ENCODE measurements at regions not wholly inside any gene's neighbourhood (a gene's known extent, or its start where the extent isn't known, plus 50 kb on each side); places are given as distances from the start of the nearest gene placed in this dataset.

DNA sequence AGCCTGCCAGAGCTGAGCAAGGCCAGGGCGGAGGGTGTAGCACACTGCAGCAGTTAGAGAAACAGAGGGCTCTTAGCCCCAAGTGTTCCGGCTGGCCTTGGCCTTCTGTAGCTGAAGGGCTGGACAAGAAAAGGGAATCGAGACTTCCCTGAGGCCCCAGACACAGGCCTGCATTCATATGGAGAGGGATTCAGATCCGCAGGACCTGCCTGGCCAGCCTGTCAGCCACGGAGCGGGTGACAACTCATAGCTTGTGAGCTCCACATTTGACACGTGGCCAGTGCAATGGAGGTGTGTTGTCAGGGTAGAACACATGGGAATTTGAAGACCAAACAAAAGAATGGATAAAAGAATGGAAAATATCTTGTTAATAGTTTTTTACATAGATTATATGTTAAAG lies 182.2 kb upstream of the GSC start:
- H3K79me2 ChIP-seq (ENCODE audit: insufficient read depth, low read length) = no peaks in the 10 kb centered on the region
- no peaks in the 10 kb centered on the region for H3K23me2 ChIP-seq (ENCODE audit: insufficient read length, low read depth, low read length, poor library complexity, severe bottlenecking)
- no peak overlapping the region for H4K91ac ChIP-seq (ENCODE audit: insufficient read length, low read depth, low read length)
- H3K36me3 Mint-ChIP-seq (ENCODE audit: insufficient read depth in 1 of 3, low read depth in 3 of 3) = no peaks in the 10 kb centered on the region
- no peak overlapping the region for H2BK20ac ChIP-seq (ENCODE audit: low read depth, low read length, poor library complexity, severe bottlenecking)
- peaks cover 5 to 8% of the 10 kb centered on the region in 2 experiments; a peak in 4 of 5 replicates for H3K9me3 Mint-ChIP-seq
- H2BK15ac ChIP-seq (ENCODE audit: low read depth, low read length) = no peak overlapping the region
- no peaks in the 10 kb centered on the region for H3K9me3 ChIP-seq (ENCODE audit: control insufficient read depth, low read depth, low read length)
- H3K23ac ChIP-seq (ENCODE audit: insufficient read length, low read depth, low read length) = no peak overlapping the region
- H3K9ac ChIP-seq (ENCODE audit: extremely low read depth, insufficient read length, low read length) = no peak overlapping the region
- no peak overlapping the region for H3K18ac ChIP-seq (ENCODE audit: insufficient read length, low read depth, low read length)
- DNase-seq = no peak
- no peaks in the 10 kb centered on the region for H3K4me1 ChIP-seq (ENCODE audit: insufficient read depth, low read length)
- no peak overlapping the region for H3K27ac ChIP-seq (ENCODE audit: insufficient read length, low read depth, low read length)
- peaks cover 13% of the 10 kb centered on the region for H3K27me3 Mint-ChIP-seq (ENCODE audit: low read depth)
- no peak overlapping the region for H2BK120ac ChIP-seq (ENCODE audit: low read depth, low read length, poor library complexity, severe bottlenecking)
- no CpG with 5 or more reads among the region's 7 CpGs for WGBS (ENCODE audit: extremely low coverage, insufficient read length, low lambda C conversion rate)
- H3T11ph ChIP-seq (ENCODE audit: low read length) = no peak overlapping the region
- H4K8ac ChIP-seq (replicated peaks; ENCODE audit: insufficient read length, low read depth, low read length) = no peak overlapping the region
- H3K4ac ChIP-seq (ENCODE audit: low read depth, low read length) = no peak overlapping the region
- H3K56ac ChIP-seq (ENCODE audit: insufficient read length, low read depth, low read length) = no peak overlapping the region
- no peak overlapping the region for H3K4me3 Mint-ChIP-seq
- no peak overlapping the region for H2BK5ac ChIP-seq (ENCODE audit: insufficient read length, low read length)
- H2BK12ac ChIP-seq (ENCODE audit: insufficient read length, low read depth, low read length) = no peak overlapping the region
- H3K27ac Mint-ChIP-seq = no peak overlapping the region
- no peak overlapping the region for H2AFZ ChIP-seq (ENCODE audit: low read length)
- peaks cover 0 to 7% of the 10 kb centered on the region in 2 experiments; a peak in 2 of 4 replicates for H3K4me1 Mint-ChIP-seq
- H3K27me3 ChIP-seq (ENCODE audit: insufficient read depth, low read length) = no peaks in the 10 kb centered on the region
- H3K79me1 ChIP-seq (ENCODE audit: insufficient read depth, low read depth, low read length, poor library complexity, severe bottlenecking) = no peaks in the 10 kb centered on the region
- TF ChIP-seq, protein P1, sequence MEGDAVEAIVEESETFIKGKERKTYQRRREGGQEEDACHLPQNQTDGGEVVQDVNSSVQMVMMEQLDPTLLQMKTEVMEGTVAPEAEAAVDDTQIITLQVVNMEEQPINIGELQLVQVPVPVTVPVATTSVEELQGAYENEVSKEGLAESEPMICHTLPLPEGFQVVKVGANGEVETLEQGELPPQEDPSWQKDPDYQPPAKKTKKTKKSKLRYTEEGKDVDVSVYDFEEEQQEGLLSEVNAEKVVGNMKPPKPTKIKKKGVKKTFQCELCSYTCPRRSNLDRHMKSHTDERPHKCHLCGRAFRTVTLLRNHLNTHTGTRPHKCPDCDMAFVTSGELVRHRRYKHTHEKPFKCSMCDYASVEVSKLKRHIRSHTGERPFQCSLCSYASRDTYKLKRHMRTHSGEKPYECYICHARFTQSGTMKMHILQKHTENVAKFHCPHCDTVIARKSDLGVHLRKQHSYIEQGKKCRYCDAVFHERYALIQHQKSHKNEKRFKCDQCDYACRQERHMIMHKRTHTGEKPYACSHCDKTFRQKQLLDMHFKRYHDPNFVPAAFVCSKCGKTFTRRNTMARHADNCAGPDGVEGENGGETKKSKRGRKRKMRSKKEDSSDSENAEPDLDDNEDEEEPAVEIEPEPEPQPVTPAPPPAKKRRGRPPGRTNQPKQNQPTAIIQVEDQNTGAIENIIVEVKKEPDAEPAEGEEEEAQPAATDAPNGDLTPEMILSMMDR (conservative IDR thresholded peaks at IDR 0.05) = no peak
- no peak overlapping the region for H2AK5ac ChIP-seq (ENCODE audit: insufficient read length, low read length)
- H4K5ac ChIP-seq (ENCODE audit: insufficient read length, low read depth, low read length) = no peak overlapping the region
- no peaks in the 10 kb centered on the region for H4K20me1 ChIP-seq (ENCODE audit: control insufficient read depth, insufficient read depth, insufficient read length)
- no peak overlapping the region for H3K4me2 ChIP-seq (ENCODE audit: insufficient read depth, insufficient read length, low read length)
- H3K14ac ChIP-seq (ENCODE audit: insufficient read depth, low read length) = no peak overlapping the region

Measured in H9 (cell line).